SKM-1 (cell line): ENCODE measurements at regions not wholly inside any gene's neighbourhood (a gene's known extent, or its start where the extent isn't known, plus 50 kb on each side); places are given as distances from the start of the nearest gene placed in this dataset.
"Not testable (repeated sequence)": the region's sequence is repeated elsewhere in the genome, so short reads cannot be mapped to it uniquely, and the experiment has no call there.

Experiments
- DNase-seq: peaks from one replicate; lab custom pipeline; 2025; ENCODE audit not compliant: unreplicated experiment; lab: John Stamatoyannopoulos, UW

GRCh38 chr6:170213637-170214018, 77.2 kb downstream of the DLL1 start:
- DNase-seq: not testable (repeated sequence)

- no peak for DNase-seq
Measured at GRCh38 chr6:170212956-170213636, 77.8 kb downstream of the DLL1 start.

GRCh38 chr6:170212051-170212756, 78.7 kb downstream of the DLL1 start:
- DNase-seq: no peak

- DNase-seq: no peak
Measured at GRCh38 chr6:170211404-170212025, 79.4 kb downstream of the DLL1 start.

- DNase-seq: no peak
Measured at GRCh38 chr6:170210651-170211403, 80.1 kb downstream of the DLL1 start.

- no peak for DNase-seq
Measured at GRCh38 chr6:170210026-170210390, 80.9 kb downstream of the DLL1 start.

GRCh38 chr6:170209354-170210025, 81.4 kb downstream of the DLL1 start:
- no peak for DNase-seq

GRCh38 chr6:170208651-170209353, 82.1 kb downstream of the DLL1 start:
- no peak for DNase-seq

- no peak for DNase-seq
Measured at GRCh38 chr6:170208182-170208601, 82.7 kb downstream of the DLL1 start.

- DNase-seq: no peak
Measured at GRCh38 chr6:170207586-170208181, 83.2 kb downstream of the DLL1 start.

- DNase-seq: no peak
Measured at GRCh38 chr6:170206851-170207431, 83.9 kb downstream of the DLL1 start.

GRCh38 chr6:170206317-170206621, 84.6 kb downstream of the DLL1 start:
- DNase-seq: no peak

- no peak for DNase-seq
Measured at GRCh38 chr6:170205534-170206316, 85.2 kb downstream of the DLL1 start.

GRCh38 chr6:170205126-170205525, 85.8 kb downstream of the DLL1 start:
- DNase-seq: no peak

- DNase-seq: no peak
Measured at GRCh38 chr6:170203212-170203611, 87.7 kb downstream of the DLL1 start.

- DNase-seq: no peak
Measured at GRCh38 chr6:170202416-170203135, 88.3 kb downstream of the DLL1 start.

GRCh38 chr6:170201361-170201760, 89.5 kb downstream of the DLL1 start:
- no peak for DNase-seq

- no peak for DNase-seq
Measured at GRCh38 chr6:170200458-170200891, 90.4 kb downstream of the DLL1 start.
